ENCODE measurements at regions not wholly inside any gene's neighbourhood (a gene's known extent, or its start where the extent isn't known, plus 50 kb on each side); places are given as distances from the start of the nearest gene placed in this dataset.

- TF ChIP-seq CTCF (IDR thresholded peaks at IDR 0.05) (no peak), POLR2A (IDR thresholded peaks at IDR 0.05) (no peak)
Observed at GRCh38 chr7:85287106-85287825, 100.4 kb upstream of the SEMA3D start.

Data from heart left ventricle (tissue), 13 donors.